Type B pancreatic cell (in vitro differentiated cells): ENCODE measurements at regions not wholly inside any gene's neighbourhood (a gene's known extent, or its start where the extent isn't known, plus 50 kb on each side); places are given as distances from the start of the nearest gene placed in this dataset.

Experiments used
- DNase-seq: peaks from one replicate; pipeline ENCODE4 v3.0.0; 2021; ENCODE audit warnings: mixed read lengths; ENCODE audit not compliant: unreplicated experiment; ENCODE audit errors: extremely low spot score
- H3K27ac Mint-ChIP-seq: 2 replicates; pipeline ENCODE4 v1.8.0; 2021; ENCODE audit warnings: mild to moderate bottlenecking, mixed read lengths
- H3K27me3 Mint-ChIP-seq: 2 replicates; pipeline ENCODE4 v1.8.0; 2021; ENCODE audit warnings: mixed read lengths
- H3K36me3 Mint-ChIP-seq: 2 replicates; pipeline ENCODE4 v1.8.0; 2021; ENCODE audit warnings: mixed read lengths
- H3K4me1 Mint-ChIP-seq: one replicate; pipeline ENCODE4 v1.8.0; 2021; ENCODE audit warnings: mixed read lengths; ENCODE audit not compliant: unreplicated experiment
- H3K4me3 Mint-ChIP-seq: 2 replicates; pipeline ENCODE4 v1.8.0; 2021; ENCODE audit warnings: mild to moderate bottlenecking, mixed read lengths
- H3K9me3 Mint-ChIP-seq: 2 replicates; pipeline ENCODE4 v1.8.0; 2021; ENCODE audit warnings: mixed read lengths
- TF ChIP-seq, protein P1 (sequence below): fragments of 200-600 bp; sonication (generic); conservative IDR thresholded peaks from 2 replicates; pipeline ENCODE4 v1.5.0; 2021; ENCODE audit warnings: antibody characterized with exemption, mild to moderate bottlenecking

DNA sequence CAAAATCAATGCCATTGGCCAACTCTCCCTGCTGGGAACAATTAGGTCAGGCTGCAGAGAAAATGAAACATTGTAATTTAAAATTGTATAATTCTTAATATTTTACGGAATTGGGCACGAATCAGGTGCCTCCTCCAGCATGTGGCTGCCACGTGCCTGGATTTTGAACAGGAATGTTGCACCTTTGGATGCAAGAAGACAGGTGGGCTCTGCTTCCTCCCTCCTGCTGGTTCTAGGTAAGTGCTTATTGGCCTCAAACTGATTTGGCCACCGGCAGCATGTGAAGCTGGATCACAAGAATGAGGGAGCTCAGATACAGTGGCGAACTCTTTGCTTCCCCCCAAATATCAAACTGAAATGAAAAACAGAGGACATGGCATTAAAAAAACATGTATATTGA lies 1559.9 kb upstream of the FLRT2 start:
- TF ChIP-seq, protein P1, sequence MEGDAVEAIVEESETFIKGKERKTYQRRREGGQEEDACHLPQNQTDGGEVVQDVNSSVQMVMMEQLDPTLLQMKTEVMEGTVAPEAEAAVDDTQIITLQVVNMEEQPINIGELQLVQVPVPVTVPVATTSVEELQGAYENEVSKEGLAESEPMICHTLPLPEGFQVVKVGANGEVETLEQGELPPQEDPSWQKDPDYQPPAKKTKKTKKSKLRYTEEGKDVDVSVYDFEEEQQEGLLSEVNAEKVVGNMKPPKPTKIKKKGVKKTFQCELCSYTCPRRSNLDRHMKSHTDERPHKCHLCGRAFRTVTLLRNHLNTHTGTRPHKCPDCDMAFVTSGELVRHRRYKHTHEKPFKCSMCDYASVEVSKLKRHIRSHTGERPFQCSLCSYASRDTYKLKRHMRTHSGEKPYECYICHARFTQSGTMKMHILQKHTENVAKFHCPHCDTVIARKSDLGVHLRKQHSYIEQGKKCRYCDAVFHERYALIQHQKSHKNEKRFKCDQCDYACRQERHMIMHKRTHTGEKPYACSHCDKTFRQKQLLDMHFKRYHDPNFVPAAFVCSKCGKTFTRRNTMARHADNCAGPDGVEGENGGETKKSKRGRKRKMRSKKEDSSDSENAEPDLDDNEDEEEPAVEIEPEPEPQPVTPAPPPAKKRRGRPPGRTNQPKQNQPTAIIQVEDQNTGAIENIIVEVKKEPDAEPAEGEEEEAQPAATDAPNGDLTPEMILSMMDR = no peak
- H3K36me3 Mint-ChIP-seq = no peaks in the 10 kb centered on the region
- H3K4me3 Mint-ChIP-seq = no peak overlapping the region
- peaks cover 3% of the 10 kb centered on the region for H3K9me3 Mint-ChIP-seq
- no peak overlapping the region for H3K27ac Mint-ChIP-seq
- no peaks in the 10 kb centered on the region for H3K27me3 Mint-ChIP-seq
- no peak for DNase-seq
- H3K4me1 Mint-ChIP-seq = peaks cover 18% of the 10 kb centered on the region

DNA sequence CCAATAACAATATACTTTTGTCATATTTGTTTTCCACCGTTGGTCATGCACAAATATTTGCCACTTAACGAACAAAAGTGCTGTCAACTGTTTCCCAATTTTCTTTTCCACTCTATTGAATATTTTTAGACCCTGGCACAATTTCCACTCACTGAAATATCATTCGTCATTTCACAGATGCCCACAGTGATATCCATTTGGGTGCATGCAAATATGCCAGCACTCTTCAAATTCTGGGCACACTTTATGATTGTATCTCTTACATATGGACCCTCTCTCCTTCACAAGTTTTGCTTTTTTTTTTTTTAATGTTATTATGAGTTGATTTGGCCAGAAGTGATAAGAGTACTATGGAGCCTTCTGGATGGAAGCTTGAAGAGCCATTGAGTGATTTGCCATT lies 1557.3 kb upstream of the FLRT2 start:
- Mint-ChIP-seq H3K4me1 (peaks cover 27% of the 10 kb centered on the region), H3K27ac (no peak overlapping the region), H3K36me3 (no peaks in the 10 kb centered on the region), H3K27me3 (no peaks in the 10 kb centered on the region), H3K4me3 (no peak overlapping the region), H3K9me3 (peaks cover under 1% of the 10 kb centered on the region)
- TF ChIP-seq, protein P1 = no peak
- DNase-seq = no peak

DNA sequence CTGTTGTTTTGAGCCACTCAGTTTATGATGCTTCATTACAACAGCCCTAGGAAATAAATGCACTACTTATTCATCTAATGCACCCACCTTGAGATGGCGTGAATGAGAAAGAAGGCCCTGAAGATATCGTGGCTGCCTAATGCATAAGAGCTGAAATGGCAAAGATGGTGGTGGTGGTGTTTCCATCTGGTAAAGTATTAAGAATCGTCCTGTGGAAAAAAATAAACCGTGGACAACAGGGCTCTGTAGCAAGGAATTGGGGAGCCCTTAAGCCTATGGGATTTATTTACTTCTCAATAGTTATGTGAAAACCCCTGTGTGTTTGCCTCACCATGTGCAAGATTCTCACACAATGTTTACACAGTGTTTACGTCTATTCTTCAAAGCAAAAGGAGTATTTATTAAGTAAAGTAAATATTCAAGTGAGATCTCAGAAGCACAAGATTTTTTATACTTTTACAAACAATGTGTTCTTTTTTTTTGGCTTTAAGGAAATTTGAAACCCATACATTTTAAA lies 1555.2 kb upstream of the FLRT2 start:
- TF ChIP-seq, protein P1 = no peak
- no peaks in the 10 kb centered on the region for H3K27me3 Mint-ChIP-seq
- no peak overlapping the region for H3K4me3 Mint-ChIP-seq
- H3K27ac Mint-ChIP-seq = no peak overlapping the region
- H3K4me1 Mint-ChIP-seq = peaks cover 23% of the 10 kb centered on the region
- H3K36me3 Mint-ChIP-seq = no peaks in the 10 kb centered on the region
- H3K9me3 Mint-ChIP-seq = no peaks in the 10 kb centered on the region
- no peak for DNase-seq

DNA sequence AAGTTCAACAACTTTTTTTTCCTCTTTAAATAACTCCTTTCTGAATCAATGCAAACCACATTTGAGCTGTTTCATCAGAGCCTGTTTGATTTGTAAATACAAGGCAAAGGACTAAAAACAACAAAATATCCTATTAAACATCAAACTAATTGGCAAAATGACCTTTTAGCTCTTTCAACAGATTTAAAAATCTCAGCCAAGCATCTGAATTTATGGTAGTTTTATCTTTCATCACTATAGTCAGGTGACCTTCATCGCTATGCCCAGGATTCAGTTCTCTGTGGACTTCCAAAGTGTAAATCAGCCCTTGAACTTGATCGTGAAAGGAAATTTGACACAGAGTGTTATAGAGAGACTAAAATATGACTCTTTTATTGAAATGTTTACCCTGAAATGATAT lies 1554.5 kb upstream of the FLRT2 start:
- no peaks in the 10 kb centered on the region for H3K27me3 Mint-ChIP-seq
- peak overlapping the region; percentile 6 for H3K27ac Mint-ChIP-seq
- no peaks in the 10 kb centered on the region for H3K36me3 Mint-ChIP-seq
- peaks cover 1% of the 10 kb centered on the region for H3K9me3 Mint-ChIP-seq
- H3K4me1 Mint-ChIP-seq = peaks cover 24% of the 10 kb centered on the region
- no peak for DNase-seq
- H3K4me3 Mint-ChIP-seq = no peak overlapping the region
- TF ChIP-seq, protein P1 = no peak

DNA sequence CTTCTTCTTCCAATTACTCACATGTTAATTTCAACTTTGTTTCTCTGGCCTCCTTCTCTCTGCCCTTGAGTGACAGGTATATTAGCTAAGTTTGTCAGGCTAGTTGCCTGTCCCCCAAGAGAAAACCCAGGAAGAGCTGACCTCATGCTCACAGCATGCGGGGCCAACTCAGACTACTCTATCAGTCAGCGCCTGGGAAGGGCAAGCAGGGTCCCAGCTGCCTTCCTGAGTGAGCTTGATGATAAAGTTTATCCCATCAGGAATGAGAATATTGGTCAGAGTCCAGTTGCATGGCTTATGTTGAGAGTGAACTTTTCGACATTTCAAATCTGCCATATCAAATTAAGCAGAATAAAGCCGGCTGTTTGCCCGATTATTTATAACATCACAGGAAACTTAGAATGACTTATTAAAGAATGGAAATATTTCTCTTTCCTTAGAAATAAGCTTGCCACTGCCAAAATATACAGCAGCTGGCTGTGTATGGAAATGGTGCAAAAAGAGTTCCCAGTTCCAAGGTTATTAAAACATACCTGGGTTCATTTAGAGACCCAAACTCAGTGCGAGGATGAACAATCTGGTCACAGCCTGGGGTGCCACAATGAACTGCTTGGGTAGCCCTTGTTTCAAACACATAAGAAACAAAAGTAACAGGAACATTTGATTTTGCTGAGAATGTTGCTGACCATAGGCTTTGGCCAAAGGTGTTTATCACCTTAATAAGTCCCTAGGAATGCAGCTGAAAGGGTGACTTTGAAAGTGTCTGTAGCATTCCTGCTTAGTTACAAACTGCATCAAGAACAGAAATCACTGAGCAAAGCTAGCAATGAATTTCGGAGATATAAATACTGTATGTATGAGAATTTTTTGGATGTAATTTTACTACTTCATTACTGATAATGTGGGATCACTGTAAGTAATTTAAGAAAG lies 1553.8 kb upstream of the FLRT2 start:
- H3K27me3 Mint-ChIP-seq = no peaks in the 10 kb centered on the region
- H3K36me3 Mint-ChIP-seq = no peaks in the 10 kb centered on the region
- no peak overlapping the region for H3K4me3 Mint-ChIP-seq
- peaks cover 27% of the 10 kb centered on the region for H3K4me1 Mint-ChIP-seq
- peaks cover 6% of the 10 kb centered on the region for H3K9me3 Mint-ChIP-seq
- TF ChIP-seq, protein P1 = no peak
- DNase-seq = no peak
- peak overlapping the region; percentile 6 for H3K27ac Mint-ChIP-seq
